DMS79 treated with DMSO at 0.1 percent for 48 hours (cell line): ENCODE measurements at regions not wholly inside any gene's neighbourhood (a gene's known extent, or its start where the extent isn't known, plus 50 kb on each side); places are given as distances from the start of the nearest gene placed in this dataset.

Experiments used
- DNase-seq: peaks from one replicate; lab custom pipeline; 2025; lab: John Stamatoyannopoulos, UW

DNA sequence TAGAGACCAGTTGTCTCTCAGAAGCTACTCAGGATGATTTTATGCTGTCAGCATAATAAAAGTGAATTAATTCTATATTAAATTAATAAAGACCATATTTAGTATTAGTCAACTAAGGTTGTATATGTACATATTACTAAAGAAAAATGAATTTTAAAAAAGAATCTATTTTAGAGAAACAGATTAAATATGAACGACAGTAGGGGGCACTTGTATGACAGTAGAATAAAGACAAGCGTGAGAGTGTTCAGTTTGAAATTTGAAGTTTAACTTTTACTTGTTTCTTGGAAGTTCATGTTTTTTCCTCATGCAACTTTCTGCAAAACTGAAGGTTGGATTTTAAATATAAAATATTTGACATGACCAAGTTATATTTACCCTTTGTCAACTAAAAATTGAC is 67.9 kb upstream of the MACF1 start:
- DNase-seq, result no peak

DNA sequence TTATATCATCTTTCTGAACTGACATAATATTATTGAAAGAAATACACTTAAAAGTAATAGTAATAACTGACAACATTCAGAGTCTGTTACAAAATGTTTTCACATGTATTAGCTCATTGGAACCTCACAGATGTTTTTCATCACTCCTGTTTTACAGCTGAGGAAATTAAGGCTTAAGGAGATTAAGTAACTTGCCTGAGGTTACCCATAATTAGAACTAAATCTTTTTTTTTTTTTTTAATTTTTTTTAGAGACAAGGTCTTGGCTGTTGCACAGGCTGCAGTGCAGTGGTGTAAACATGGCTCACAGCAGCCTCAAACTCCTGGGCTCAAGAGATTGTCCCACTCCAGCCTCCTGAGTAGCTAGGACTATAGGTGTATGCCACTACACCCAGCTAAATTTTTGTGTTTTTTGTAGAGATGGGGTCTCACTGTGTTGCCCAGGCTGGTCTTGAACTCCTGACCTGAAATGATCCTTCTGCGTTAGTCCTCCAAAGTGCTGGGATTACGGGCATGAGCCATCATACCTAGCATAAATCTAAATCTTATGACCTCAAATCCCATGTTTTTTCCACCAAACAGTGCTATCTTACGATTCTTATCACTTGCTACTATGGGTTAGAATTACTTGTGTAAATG is 64.7 kb upstream of the MACF1 start:
- no peak for DNase-seq

- no peak for DNase-seq
Measured at GRCh38 chr1:39141925-39142324, 62.6 kb upstream of the MACF1 start.

DNA sequence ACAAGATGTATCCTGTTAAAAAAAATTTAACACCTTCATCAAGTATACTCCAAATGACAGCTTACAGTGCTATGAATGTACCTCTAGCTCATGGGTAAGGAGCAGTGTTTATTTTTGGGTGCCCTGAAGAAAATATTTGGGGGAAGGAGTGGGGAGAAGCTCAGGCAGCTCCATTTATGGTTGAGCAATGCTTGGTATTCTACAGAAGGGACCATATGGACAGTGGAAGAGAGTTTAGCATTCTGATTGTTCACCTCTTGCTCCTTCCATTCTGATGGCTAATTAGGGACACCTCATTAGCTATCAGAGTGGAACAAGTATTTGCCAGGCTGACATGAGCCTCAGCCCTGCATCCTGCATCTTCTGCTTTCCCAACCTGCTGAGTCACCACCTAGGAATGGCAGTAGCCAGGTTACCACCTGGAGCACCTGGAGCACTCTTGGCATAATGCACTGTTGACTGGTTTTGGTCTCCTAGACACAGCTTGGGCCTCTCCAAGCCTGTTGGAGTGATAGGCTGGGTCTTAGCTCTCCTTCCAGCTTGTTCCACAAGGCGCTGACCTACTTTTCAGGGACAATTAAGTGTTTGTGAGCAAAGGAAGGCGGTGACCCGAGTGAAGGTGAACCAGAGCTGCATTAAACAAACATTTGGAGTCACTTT is 62.0 kb upstream of the MACF1 start:
- peak; percentile 99 for DNase-seq

GRCh38 chr1:39144924-39145323 is 59.6 kb upstream of the MACF1 start:
- DNase-seq, result no peak

DNA sequence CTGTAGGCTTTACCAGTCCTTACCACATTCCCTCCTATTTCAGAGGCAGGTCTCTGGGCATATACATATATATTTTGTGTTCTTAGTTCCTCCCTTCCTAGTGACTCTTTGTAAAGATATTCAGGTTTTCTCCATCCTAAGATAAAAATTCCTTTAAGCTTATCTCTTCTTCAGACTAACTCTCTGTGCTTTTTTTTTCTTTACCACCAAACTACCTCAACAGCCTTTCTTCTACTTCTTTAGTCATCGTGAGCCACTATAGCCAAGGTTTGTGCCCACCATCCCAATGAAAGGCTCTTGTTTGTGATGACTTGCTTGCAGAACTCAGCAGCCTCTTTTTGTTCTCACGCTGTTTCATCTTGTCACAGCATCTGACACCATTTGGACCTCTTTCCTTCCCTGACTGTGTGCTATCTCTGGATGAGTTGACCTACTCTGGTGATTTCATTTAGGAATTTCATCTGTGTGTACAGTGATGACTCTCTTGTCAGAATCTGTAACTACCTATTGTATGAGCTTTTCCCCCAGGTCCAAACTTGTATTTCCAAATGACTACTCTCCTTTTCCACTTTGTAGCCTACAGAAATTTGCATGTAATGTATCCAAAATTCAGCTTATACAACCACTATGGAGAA is 59.0 kb upstream of the MACF1 start:
- no peak for DNase-seq

DNA sequence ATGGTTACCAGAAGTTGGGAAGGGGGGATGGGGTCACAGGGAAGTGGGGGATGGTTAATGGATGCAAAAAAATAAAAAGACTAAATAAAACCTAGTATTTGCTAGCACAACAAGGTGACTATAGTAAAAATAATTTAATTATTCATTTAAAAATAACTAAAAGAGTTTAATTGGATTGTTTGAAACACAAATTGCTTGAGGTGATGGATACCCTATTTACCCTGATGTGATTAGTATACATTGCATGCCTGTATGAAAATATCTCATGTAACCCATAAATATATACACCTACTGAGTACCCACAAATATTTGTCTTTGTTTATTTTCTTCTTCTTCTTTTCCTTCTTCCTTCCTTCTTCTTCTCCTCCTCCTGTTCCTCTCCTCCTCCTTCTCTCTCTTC is 57.8 kb upstream of the MACF1 start:
- DNase-seq, result no peak

DNA sequence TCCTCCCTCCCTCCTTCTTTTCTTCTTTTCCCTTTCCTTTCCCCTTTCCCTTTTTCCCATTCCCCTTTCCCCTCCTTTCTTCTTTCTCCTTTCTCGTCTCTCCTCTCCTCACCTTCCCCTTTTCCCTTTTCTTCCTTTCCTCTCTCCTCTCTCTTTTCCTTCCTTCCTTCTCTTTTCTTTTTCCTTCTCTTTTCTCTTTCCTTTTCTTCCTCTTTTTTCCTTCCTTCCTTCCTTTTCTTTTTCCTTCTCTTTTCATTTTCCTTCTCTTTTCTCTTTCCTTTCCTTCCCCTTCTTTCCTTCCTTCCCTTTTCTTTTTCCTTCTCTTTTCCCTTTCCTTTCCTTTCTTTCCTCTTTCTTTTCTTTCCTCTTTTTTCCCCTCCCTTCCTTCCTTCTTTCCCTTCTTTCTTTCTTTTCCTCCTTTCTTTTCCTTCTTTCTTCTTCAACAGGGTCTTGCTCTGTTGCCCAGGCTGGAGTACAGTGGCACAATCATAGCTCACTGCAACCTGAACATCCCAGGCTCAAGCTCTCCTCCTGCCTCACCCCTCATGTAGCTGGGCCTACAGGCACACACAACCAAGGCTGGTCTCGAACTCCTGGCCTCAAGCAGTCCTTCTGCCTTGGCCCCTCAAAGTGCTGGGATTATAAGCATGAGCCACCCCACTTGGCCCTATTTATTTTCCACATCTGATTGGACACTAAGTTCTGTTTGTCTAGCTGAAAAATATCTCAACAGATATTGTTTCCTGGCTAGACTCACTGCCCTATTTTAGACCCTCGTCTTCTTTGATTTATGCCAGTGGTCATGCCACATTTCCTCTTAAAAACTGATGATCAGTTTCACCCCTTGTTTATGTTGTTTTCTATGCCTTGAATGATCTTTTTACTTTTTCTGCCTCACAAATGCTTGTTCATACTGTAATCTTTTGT is 57.1 kb upstream of the MACF1 start:
- no peak for DNase-seq

- no peak for DNase-seq
Measured at GRCh38 chr1:39148942-39149341, 55.6 kb upstream of the MACF1 start.

- DNase-seq, result peak; percentile 95
Measured at GRCh38 chr1:39149509-39149908, 55.0 kb upstream of the MACF1 start.

GRCh38 chr1:39150779-39151178 is 53.7 kb upstream of the MACF1 start:
- no peak for DNase-seq

GRCh38 chr1:39151267-39151666 is 53.2 kb upstream of the MACF1 start:
- no peak for DNase-seq

- no peak for DNase-seq
Measured at GRCh38 chr1:39152923-39153322, 51.6 kb upstream of the MACF1 start.

DNA sequence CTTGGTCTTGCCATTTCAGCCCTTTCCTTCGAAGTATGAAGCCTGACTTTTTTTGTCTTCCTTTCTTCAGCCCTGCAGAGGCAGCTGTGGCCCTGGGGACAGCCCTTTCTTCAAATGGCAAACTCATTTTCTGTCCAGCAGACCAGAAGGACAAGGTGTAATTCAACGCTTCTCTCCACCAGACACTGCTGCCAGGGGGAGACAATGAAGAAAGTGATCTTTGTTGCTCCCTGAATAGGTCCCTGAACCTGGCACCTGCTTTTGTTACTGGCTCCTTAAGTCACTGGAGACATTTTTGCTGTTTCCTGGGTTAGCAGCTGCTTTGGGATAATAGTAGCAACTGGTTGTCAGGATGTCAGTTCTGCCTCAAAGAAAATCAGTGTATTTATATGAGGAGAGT is 50.8 kb upstream of the MACF1 start:
- no peak for DNase-seq

- peak; percentile 97 for DNase-seq
Measured at GRCh38 chr1:39154553-39155421, 49.7 kb upstream of the MACF1 start.
